HG03139 (cell line): ENCODE measurements at regions not wholly inside any gene's neighbourhood (a gene's known extent, or its start where the extent isn't known, plus 50 kb on each side); places are given as distances from the start of the nearest gene placed in this dataset.

ENCODE experiments used
- ATAC-seq: cut with Tn5 transposase; IDR thresholded peaks from one replicate; pipeline ENCODE4 v1.9.1; 2021; ENCODE audit not compliant: unreplicated experiment

- no peak for ATAC-seq
Observed at GRCh38 chr21:43304621-43305335, 122.2 kb downstream of the SIK1 start.

- no peak for ATAC-seq
Observed at GRCh38 chr21:43304206-43304605, 122.7 kb downstream of the SIK1 start.

- ATAC-seq: no peak
Observed at GRCh38 chr21:43303275-43304178, 123.4 kb downstream of the SIK1 start.

GRCh38 chr21:43302769-43303168, 124.2 kb downstream of the SIK1 start:
- no peak for ATAC-seq

GRCh38 chr21:43302062-43302700, 124.8 kb downstream of the SIK1 start:
- no peak for ATAC-seq

- no peak for ATAC-seq
Observed at GRCh38 chr21:43301409-43302061, 125.4 kb downstream of the SIK1 start.

- no peak for ATAC-seq
Observed at GRCh38 chr21:43300496-43301408, 126.2 kb downstream of the SIK1 start.

GRCh38 chr21:43299441-43300277, 127.3 kb downstream of the SIK1 start:
- ATAC-seq: no peak

- no peak for ATAC-seq
Observed at GRCh38 chr21:43298546-43299440, 128.1 kb downstream of the SIK1 start.

- no peak for ATAC-seq
Observed at GRCh38 chr21:43297989-43298388, 128.9 kb downstream of the SIK1 start.

GRCh38 chr21:43297391-43297981, 128.7 kb downstream of the CRYAA start:
- ATAC-seq: no peak

GRCh38 chr21:43295066-43295958, 126.5 kb downstream of the CRYAA start:
- no peak for ATAC-seq

- ATAC-seq: no peak
Observed at GRCh38 chr21:43294194-43294902, 125.5 kb downstream of the CRYAA start.

- ATAC-seq: no peak
Observed at GRCh38 chr21:43292866-43293142, 124.0 kb downstream of the CRYAA start.

GRCh38 chr21:43292041-43292865, 123.4 kb downstream of the CRYAA start:
- no peak for ATAC-seq
